ENCODE measurements at regions not wholly inside any gene's neighbourhood (a gene's known extent, or its start where the extent isn't known, plus 50 kb on each side); places are given as distances from the start of the nearest gene placed in this dataset.

DNA sequence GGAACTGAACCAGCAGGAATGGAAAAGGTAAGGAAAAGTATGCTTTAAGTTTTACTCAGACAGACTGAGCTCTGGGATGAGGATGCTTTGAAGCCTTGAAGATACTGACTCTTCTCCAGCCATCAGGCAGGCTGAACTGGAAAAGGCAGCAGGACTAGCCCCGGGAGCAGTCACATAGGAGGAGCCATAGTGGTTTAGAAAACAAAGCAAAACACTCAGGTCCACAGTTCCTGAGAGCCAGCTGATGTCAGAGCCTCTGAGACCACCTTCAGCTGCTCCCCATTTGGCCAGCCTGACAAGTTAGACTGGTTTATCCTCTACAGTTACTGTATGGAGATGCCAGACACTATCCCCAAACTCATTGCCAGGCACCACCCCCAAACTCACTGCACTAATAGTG lies 167.9 kb upstream of the CPEB2 start:
- DNase-seq = no peak
- no peaks in the 10 kb centered on the region for H3K4me1 Mint-ChIP-seq (ENCODE audit: low read depth)
- CTCF ChIA-PET = no interaction called here
- POLR2A ChIA-PET = no interaction called here
- no peaks in the 10 kb centered on the region for H3K36me3 Mint-ChIP-seq (ENCODE audit: low read depth)
- H3K9me3 Mint-ChIP-seq (ENCODE audit: insufficient read depth) = no peaks in the 10 kb centered on the region
- H3K4me3 Mint-ChIP-seq = no peak overlapping the region
- H3K27me3 Mint-ChIP-seq (ENCODE audit: low read depth) = peaks cover 1% of the 10 kb centered on the region
- no peak overlapping the region for H3K27ac Mint-ChIP-seq
- no peak for ATAC-seq

DNA sequence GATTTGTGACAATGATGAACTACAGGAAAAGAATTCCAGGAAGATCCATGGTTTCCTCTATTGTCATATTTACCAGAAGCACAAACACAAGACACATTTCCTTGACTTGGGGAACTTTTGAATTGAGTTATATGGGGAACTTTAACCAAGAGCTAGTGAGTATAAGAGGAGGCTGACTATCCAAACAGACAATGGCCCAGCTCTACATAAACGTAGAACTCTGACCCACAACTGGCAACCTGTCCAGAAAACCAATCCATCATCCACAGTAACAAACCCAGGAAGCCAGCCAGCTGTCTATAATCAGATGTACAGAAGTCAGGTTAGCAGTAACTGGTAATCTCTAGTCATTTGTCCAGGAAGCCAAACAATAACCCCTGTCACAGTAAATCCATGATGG lies 167.0 kb upstream of the CPEB2 start:
- DNase-seq (no peak), ATAC-seq (no peak)
- peaks cover 1% of the 10 kb centered on the region for H3K27me3 Mint-ChIP-seq (ENCODE audit: low read depth)
- ChIA-PET POLR2A (no interaction called here), CTCF (no interaction called here)
- H3K27ac Mint-ChIP-seq = no peak overlapping the region
- no peaks in the 10 kb centered on the region for H3K4me1 Mint-ChIP-seq (ENCODE audit: low read depth)
- no peaks in the 10 kb centered on the region for H3K36me3 Mint-ChIP-seq (ENCODE audit: low read depth)
- no peak overlapping the region for H3K4me3 Mint-ChIP-seq
- H3K9me3 Mint-ChIP-seq (ENCODE audit: insufficient read depth) = no peaks in the 10 kb centered on the region

DNA sequence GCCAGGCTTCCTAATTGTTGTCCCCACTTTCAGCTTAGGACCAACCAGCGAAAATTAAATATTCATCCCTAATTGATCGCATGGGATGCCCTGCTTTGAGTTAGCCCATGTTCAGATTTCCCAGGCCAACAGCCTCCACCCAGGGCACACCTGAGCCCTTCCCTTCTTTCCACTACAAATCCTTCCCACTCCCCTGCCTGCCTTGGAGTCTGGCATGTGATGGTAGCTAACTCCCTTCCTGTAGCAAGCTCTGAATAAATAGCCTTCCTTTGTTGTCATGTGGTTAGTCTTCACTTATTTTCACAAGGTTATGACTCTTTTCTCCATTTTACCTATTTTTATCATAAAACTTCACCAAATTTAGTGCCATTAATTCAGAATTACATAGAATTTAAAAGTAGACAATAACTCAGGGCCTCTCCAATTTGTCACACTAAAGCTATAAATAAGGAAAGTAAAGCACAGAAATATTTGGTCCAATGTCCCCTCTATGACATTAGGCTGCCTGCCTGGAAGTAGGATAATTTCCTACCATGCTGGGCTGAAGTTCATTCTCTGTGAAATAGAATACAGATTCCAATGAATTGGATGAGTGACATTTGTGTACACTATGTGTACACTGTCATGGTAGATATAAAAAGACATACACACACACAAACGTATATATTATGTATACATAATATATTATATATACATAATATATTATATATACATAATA lies 166.4 kb upstream of the CPEB2 start:
- Mint-ChIP-seq H3K4me3 (no peak overlapping the region), H3K36me3 (ENCODE audit: low read depth) (no peaks in the 10 kb centered on the region), H3K4me1 (ENCODE audit: low read depth) (no peaks in the 10 kb centered on the region), H3K27me3 (ENCODE audit: low read depth) (peaks cover 1% of the 10 kb centered on the region), H3K27ac (no peak overlapping the region), H3K9me3 (ENCODE audit: insufficient read depth) (no peaks in the 10 kb centered on the region)
- ChIA-PET POLR2A (no interaction called here), CTCF (no interaction called here)
- no peak for ATAC-seq
- no peak for DNase-seq

DNA sequence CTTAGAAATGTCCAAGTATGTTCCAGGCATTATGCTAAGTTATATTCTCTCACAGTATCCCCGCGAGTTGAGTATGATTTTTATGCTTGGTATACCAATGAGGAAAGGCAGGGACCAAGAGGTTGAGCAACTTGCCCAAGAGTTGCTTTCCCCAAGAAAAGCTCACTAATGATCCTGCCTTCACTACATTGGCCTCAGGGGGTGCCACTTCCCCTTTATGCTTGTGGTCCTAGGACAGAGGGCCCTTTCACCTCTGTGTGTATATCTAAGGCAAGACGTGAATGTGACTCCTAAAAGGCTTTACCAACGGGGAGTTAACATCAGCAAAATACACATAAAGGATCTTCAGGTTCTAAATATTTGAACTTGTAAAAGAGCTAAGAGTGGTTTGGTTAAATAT lies 164.4 kb upstream of the CPEB2 start:
- H3K36me3 Mint-ChIP-seq (ENCODE audit: low read depth) = no peaks in the 10 kb centered on the region
- no peaks in the 10 kb centered on the region for H3K9me3 Mint-ChIP-seq (ENCODE audit: insufficient read depth)
- no peak overlapping the region for H3K4me3 Mint-ChIP-seq
- POLR2A ChIA-PET = no interaction called here
- H3K27ac Mint-ChIP-seq = no peak overlapping the region
- no peak for DNase-seq
- ATAC-seq = no peak
- no peaks in the 10 kb centered on the region for H3K4me1 Mint-ChIP-seq (ENCODE audit: low read depth)
- no peaks in the 10 kb centered on the region for H3K27me3 Mint-ChIP-seq (ENCODE audit: low read depth)
- CTCF ChIA-PET = interaction anchor here (0.6 to 1.3 kb wide), 2 partner anchors 51 to 205 kb away, joined by 3 to 5 read pairs; no protein-coding TSS in a partner anchor

DNA sequence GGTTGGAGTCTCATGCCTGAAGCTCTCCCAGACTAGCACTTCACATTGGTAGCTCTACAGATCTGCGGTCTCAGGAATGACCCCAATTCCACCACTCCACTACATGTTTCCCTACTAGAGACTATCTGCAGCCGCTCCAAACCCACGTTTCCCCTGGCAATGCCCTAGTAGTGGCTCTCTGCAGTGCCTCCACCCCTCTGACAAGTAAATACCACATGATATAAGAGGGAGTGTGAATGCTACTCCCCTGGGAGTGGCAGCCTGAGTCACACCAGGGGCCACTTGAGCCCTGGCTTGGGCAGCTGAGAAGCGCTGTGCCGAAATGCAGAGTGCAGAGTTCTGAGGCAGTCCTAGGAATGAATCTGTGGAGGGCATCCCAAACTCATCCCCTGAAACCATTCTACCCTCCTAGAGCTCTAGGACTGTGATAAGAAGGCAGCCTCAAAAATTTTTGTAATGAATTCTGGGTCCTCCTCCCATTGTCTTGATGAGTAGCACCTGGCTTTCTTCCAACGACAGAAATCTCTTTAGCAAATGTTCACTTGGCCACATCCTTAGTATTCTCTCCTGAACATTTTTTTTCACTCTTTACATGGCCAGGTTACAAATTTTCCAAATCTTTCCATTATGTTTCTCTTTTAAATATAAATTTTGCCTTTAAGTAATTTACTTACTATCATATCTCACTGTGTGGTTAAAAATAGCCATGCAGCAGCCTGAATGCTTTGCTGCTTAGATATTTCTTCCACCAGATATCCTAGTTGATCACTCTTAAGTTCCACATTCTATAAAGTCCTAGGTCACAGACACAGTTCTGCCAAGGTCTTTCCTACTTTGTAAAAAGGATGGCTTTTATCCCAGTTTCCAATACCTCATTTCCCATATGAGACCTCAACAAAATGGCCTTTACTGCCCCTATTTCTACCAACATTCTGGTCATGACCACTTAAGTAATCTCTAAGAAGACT lies 160.2 kb upstream of the CPEB2 start:
- Mint-ChIP-seq H3K4me3 (no peak overlapping the region), H3K36me3 (ENCODE audit: low read depth) (no peaks in the 10 kb centered on the region), H3K9me3 (ENCODE audit: insufficient read depth) (no peaks in the 10 kb centered on the region), H3K4me1 (ENCODE audit: low read depth) (no peaks in the 10 kb centered on the region), H3K27me3 (ENCODE audit: low read depth) (no peaks in the 10 kb centered on the region), H3K27ac (no peak overlapping the region)
- ChIA-PET CTCF (no interaction called here), POLR2A (no interaction called here)
- no peak for ATAC-seq
- DNase-seq = no peak

DNA sequence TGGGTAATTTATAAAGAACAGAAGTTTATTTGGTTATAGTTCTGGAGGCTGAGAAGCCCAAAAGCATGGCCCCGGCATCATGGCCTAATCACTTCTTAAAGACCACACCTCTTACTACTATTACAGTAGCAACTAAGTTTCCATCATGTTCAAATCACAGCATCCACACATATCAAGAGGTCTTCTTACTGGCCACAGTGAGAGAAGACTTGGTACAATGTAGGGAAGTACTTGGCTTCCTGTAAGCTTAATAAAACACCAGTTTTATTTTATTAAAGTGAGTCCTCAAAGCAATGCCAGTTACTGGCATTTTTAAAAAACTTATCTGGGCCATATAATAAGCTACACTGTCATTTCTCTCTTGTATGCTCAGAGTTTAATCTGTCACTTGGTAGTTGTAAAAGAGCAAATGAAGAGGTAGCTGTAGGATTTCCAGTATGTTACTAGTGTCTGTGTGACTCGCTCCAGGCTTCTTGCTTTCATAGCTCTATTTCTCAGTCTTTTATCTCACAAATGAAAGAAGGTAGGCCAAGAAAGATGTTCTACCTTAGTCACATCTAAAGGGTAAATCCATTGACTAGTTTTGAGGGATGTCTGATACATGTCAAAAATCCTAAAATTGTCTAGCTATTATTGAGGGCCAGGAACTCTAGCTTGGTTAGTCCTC lies 159.2 kb upstream of the CPEB2 start:
- POLR2A ChIA-PET = no interaction called here
- CTCF ChIA-PET = no interaction called here

DNA sequence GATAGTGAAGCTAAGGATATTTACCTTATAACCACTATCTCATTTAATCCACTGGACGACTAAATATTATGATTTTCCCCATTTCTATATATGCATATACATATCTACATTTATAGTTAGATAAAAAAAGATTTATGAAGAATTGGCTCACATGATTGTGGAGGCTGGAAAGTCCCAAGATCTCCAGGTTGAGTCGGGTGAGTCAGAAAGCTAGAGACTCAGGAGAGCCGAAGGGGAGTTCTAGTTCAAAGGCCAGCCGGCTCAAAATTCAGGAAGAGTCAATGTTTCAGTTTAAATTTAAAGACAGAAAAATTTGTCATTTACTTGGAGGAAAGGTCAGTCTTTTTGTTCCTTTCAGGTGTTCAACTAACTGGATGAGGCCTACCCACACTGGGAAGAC lies 158.2 kb upstream of the CPEB2 start:
- ChIA-PET POLR2A (no interaction called here), CTCF (no interaction called here)
- H3K27ac Mint-ChIP-seq = no peak overlapping the region
- ATAC-seq = no peak
- no peak for DNase-seq
- no peaks in the 10 kb centered on the region for H3K9me3 Mint-ChIP-seq (ENCODE audit: insufficient read depth)
- H3K27me3 Mint-ChIP-seq (ENCODE audit: low read depth) = no peaks in the 10 kb centered on the region
- H3K4me1 Mint-ChIP-seq (ENCODE audit: low read depth) = no peaks in the 10 kb centered on the region
- H3K36me3 Mint-ChIP-seq (ENCODE audit: low read depth) = no peaks in the 10 kb centered on the region
- H3K4me3 Mint-ChIP-seq = no peak overlapping the region

More for the DNA sequence above, 159.2 kb upstream of the CPEB2 start:
- no peaks in the 10 kb centered on the region for H3K36me3 Mint-ChIP-seq (ENCODE audit: low read depth)
- H3K9me3 Mint-ChIP-seq (ENCODE audit: insufficient read depth) = no peaks in the 10 kb centered on the region
- no peak overlapping the region for H3K27ac Mint-ChIP-seq
- no peaks in the 10 kb centered on the region for H3K27me3 Mint-ChIP-seq (ENCODE audit: low read depth)
- H3K4me1 Mint-ChIP-seq (ENCODE audit: low read depth) = no peaks in the 10 kb centered on the region
- no peak for ATAC-seq
- H3K4me3 Mint-ChIP-seq = no peak overlapping the region
- no peak for DNase-seq

DNA sequence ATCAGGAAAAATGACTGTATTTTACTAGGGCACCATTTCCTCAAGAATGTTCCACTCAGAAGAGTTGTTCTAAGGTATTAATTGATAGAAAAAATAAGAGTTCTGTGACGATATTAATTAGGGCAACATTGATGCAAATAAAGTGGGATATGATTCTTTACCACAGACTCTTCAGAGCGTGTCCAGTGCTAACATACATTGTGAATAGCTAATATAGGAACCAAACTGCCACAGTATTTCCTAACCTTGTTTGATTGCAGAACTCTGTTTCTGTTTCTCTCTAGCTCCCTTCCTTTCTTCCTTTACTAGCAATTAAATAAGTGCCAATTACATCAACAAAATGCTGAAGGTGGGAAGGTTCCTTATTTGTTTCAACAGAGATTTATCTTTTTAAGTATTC lies 154.1 kb upstream of the CPEB2 start:
- POLR2A ChIA-PET = no interaction called here
- Mint-ChIP-seq H3K4me1 (ENCODE audit: low read depth) (peaks cover 4% of the 10 kb centered on the region), H3K9me3 (ENCODE audit: insufficient read depth) (no peaks in the 10 kb centered on the region), H3K36me3 (ENCODE audit: low read depth) (no peaks in the 10 kb centered on the region), H3K27ac (no peak overlapping the region), H3K4me3 (no peak overlapping the region), H3K27me3 (ENCODE audit: low read depth) (no peaks in the 10 kb centered on the region)
- CTCF ChIA-PET = no interaction called here
- ATAC-seq = no peak
- no peak for DNase-seq

DNA sequence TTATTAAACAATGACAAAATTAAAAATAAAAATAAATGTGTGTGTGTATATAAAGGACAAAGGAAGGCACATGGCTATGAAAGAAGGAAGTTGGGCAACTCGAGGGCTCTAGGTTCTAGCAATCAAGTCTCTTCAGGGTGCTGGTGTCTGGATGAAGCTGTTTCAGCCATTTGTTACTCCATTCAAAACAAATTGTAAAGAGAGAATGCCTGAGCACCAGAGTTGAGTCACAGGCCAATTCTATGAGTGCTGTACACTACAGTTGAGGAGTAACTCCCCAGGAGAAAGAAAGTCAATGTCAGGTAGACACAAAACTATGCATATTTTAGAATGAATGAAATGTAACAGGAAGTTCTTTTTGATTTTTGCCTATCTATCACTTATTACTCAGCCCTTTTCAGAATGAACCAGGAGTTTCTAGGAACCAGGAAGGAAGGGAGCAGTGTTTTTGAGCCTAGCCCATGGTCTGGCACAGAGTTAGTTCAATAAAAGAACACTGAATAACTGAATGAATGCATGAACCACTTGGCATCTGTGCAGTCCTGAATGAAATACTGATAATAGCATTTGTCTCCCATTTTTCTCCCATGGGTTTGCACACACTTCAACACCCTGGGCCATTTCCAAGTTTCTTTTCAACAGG lies 151.7 kb upstream of the CPEB2 start:
- ChIA-PET POLR2A (no interaction called here), CTCF (no interaction called here)
- H3K9me3 Mint-ChIP-seq (ENCODE audit: insufficient read depth) = no peaks in the 10 kb centered on the region
- no peak overlapping the region for H3K4me3 Mint-ChIP-seq
- no peak for ATAC-seq
- H3K36me3 Mint-ChIP-seq (ENCODE audit: low read depth) = no peaks in the 10 kb centered on the region
- no peak for DNase-seq
- no peak overlapping the region for H3K27ac Mint-ChIP-seq
- H3K4me1 Mint-ChIP-seq (ENCODE audit: low read depth) = peaks cover 4% of the 10 kb centered on the region
- no peaks in the 10 kb centered on the region for H3K27me3 Mint-ChIP-seq (ENCODE audit: low read depth)

DNA sequence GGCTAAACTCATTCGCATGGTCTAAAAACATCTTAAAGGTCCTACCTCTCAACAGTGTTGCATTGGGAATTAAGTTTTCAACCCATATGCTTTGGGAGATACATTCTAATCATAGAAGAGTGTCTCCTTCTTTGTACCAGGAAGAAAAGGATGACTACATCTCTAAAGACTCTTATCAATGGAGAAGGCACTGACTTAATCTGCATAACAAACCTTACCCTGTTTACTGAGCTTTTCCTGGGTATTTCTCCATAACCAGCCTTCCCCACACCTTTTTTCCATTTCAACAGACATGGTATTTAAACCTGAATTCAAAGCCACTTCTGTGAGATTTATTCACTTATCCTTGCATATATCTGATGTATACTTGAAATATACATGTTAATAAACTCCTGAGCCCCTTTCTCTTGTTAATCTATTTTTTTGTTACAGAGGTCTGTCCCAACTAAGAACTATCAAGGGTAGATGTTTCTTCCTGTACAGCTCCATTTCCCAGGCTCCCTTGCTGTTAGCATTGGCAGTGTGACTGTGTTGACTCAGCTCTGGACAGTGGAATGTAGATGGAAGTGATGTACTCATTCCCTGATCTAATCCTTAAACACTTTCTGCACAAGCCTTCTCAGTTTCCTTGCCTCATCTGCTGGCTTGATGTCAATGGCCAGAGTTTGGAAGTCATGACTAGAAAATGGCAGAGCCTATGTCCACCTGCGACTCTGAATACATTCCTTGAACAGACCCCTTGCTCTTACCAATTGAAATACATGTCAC lies 148.9 kb upstream of the CPEB2 start:
- H3K27me3 Mint-ChIP-seq (ENCODE audit: low read depth) = no peaks in the 10 kb centered on the region
- peaks cover 9% of the 10 kb centered on the region for H3K4me1 Mint-ChIP-seq (ENCODE audit: low read depth)
- no peaks in the 10 kb centered on the region for H3K9me3 Mint-ChIP-seq (ENCODE audit: insufficient read depth)
- H3K36me3 Mint-ChIP-seq (ENCODE audit: low read depth) = no peaks in the 10 kb centered on the region
- POLR2A ChIA-PET = no interaction called here
- CTCF ChIA-PET = no interaction called here
- ATAC-seq = no peak
- H3K4me3 Mint-ChIP-seq = no peak overlapping the region
- DNase-seq = no peak
- H3K27ac Mint-ChIP-seq = no peak overlapping the region

DNA sequence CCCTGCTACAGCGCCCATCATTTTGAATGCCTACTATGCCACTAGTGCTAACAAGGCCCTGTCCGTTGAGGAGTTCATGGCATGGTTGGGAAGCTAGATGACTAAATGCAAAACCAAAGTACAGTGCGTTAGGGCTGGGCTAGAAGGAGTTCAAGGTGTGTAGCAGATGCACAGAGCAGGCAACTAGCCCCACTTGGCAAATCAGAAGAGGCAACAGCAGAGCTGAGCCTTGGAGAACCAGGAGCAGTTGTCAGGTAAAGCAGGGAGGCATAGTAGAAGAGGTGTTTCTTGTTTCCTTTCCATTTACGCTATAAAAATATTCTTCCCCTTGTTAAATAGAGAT lies 146.6 kb upstream of the CPEB2 start:
- H3K36me3 Mint-ChIP-seq (ENCODE audit: low read depth) = no peaks in the 10 kb centered on the region
- no peak for DNase-seq
- H3K27ac Mint-ChIP-seq = no peak overlapping the region
- H3K4me1 Mint-ChIP-seq (ENCODE audit: low read depth) = peaks cover 5% of the 10 kb centered on the region
- ChIA-PET POLR2A (no interaction called here), CTCF (no interaction called here)
- no peak for ATAC-seq
- no peaks in the 10 kb centered on the region for H3K9me3 Mint-ChIP-seq (ENCODE audit: insufficient read depth)
- H3K27me3 Mint-ChIP-seq (ENCODE audit: low read depth) = no peaks in the 10 kb centered on the region
- H3K4me3 Mint-ChIP-seq = no peak overlapping the region
